MM.1S (cell line): ENCODE measurements at regions not wholly inside any gene's neighbourhood (a gene's known extent, or its start where the extent isn't known, plus 50 kb on each side); places are given as distances from the start of the nearest gene placed in this dataset.

ENCODE experiments used
- CTCF ChIP-seq: fragments of 300-600 bp; sonication (generic); IDR thresholded peaks from 2 replicates; pipeline ENCODE4 v1.5.1; 2016; ENCODE audit warnings: antibody characterized with exemption, low read length, mixed read lengths
- EZH2 ChIP-seq: fragments of 300-600 bp; sonication (generic); optimal IDR thresholded peaks from 2 replicates; pipeline ENCODE3; 2017; ENCODE audit warnings: low read depth, mild to moderate bottlenecking, antibody characterized with exemption, low read length, mixed read lengths

GRCh38 chr11:97354576-97354975 lies 964.8 kb downstream of the JRKL start:
- TF ChIP-seq CTCF (no peak), EZH2 (no peak)
